ENCODE measurements at regions not wholly inside any gene's neighbourhood (a gene's known extent, or its start where the extent isn't known, plus 50 kb on each side); places are given as distances from the start of the nearest gene placed in this dataset.

GRCh38 chr14:97005934-97006333 is 208.8 kb downstream of the VRK1 start:
- TF ChIP-seq CTCF (IDR thresholded peaks at IDR 0.05; ENCODE audit: control extremely low read depth, extremely low read depth) = no peak
- Histone ChIP-seq H3K36me3 (ENCODE audit: control insufficient read depth in 4 of 4, insufficient read depth in 4 of 4, low read length in 4 of 4) (no peaks in the 10 kb centered on the region), H3K27ac (ENCODE audit: low read depth in 1 of 2, low read length in 1 of 2) (no peak overlapping the region), H3K9ac (ENCODE audit: insufficient read depth in 1 of 2, low read length in 2 of 2) (no peak overlapping the region), H3K4me3 (no peak overlapping the region), H3K4me1 (ENCODE audit: control insufficient read depth in 5 of 5, insufficient read depth in 5 of 5, low read length in 5 of 5) (no peaks in the 10 kb centered on the region), H3K27me3 (ENCODE audit: control insufficient read depth in 3 of 3, insufficient read depth in 3 of 3, low read length in 2 of 3) (peaks cover 0 to 4% (median 0%) of the 10 kb centered on the region in 3 donors), H3K9me3 (ENCODE audit: control insufficient read depth in 4 of 4, insufficient read depth in 3 of 4, low read length in 3 of 4) (peaks cover 0 to 4% (median 0%) of the 10 kb centered on the region in 4 donors)
- 86 to 90% methylated on average over 7 of the region's 7 CpGs for WGBS, 2 donors
- DNase-seq = no peak
- no peak for ATAC-seq (ENCODE audit: insufficient read depth, low FRiP score)

GRCh38 chr14:97010491-97011160 is 213.4 kb downstream of the VRK1 start:
- TF ChIP-seq CTCF (IDR thresholded peaks at IDR 0.05; ENCODE audit: control extremely low read depth, extremely low read depth) = no peak
- Histone ChIP-seq H3K4me3 (no peak overlapping the region), H3K9ac (ENCODE audit: insufficient read depth in 1 of 2, low read length in 2 of 2) (no peak overlapping the region), H3K36me3 (ENCODE audit: control insufficient read depth in 4 of 4, insufficient read depth in 4 of 4, low read length in 4 of 4) (no peaks in the 10 kb centered on the region), H3K9me3 (ENCODE audit: control insufficient read depth in 4 of 4, insufficient read depth in 3 of 4, low read length in 3 of 4) (peaks cover 0 to 4% (median 0%) of the 10 kb centered on the region in 4 donors), H3K27me3 (ENCODE audit: control insufficient read depth in 3 of 3, insufficient read depth in 3 of 3, low read length in 2 of 3) (peaks cover 0 to 4% (median 0%) of the 10 kb centered on the region in 3 donors), H3K4me1 (ENCODE audit: control insufficient read depth in 5 of 5, insufficient read depth in 5 of 5, low read length in 5 of 5) (no peaks in the 10 kb centered on the region), H3K27ac (ENCODE audit: low read depth in 1 of 2, low read length in 1 of 2) (no peak overlapping the region)
- no peak for DNase-seq
- ATAC-seq (ENCODE audit: insufficient read depth, low FRiP score) = no peak
- 59 to 65% methylated on average over 8 of the region's 8 CpGs for WGBS, 2 donors

GRCh38 chr14:97013878-97014277 is 216.7 kb downstream of the VRK1 start:
- ATAC-seq (ENCODE audit: insufficient read depth, low FRiP score) (no peak), DNase-seq (no peak)
- Histone ChIP-seq H3K4me3 (no peak overlapping the region), H3K9me3 (ENCODE audit: control insufficient read depth in 4 of 4, insufficient read depth in 3 of 4, low read length in 3 of 4) (peaks cover 0 to 10% (median 0%) of the 10 kb centered on the region in 4 donors), H3K27me3 (ENCODE audit: control insufficient read depth in 3 of 3, insufficient read depth in 3 of 3, low read length in 2 of 3) (no peaks in the 10 kb centered on the region), H3K27ac (ENCODE audit: low read depth in 1 of 2, low read length in 1 of 2) (no peak overlapping the region), H3K4me1 (ENCODE audit: control insufficient read depth in 5 of 5, insufficient read depth in 5 of 5, low read length in 5 of 5) (no peaks in the 10 kb centered on the region), H3K36me3 (ENCODE audit: control insufficient read depth in 4 of 4, insufficient read depth in 4 of 4, low read length in 4 of 4) (no peaks in the 10 kb centered on the region), H3K9ac (ENCODE audit: insufficient read depth in 1 of 2, low read length in 2 of 2) (no peak overlapping the region)
- no peak for TF ChIP-seq CTCF (IDR thresholded peaks at IDR 0.05; ENCODE audit: control extremely low read depth, extremely low read depth)
- WGBS, 2 donors = 87% methylated on average over 7 of the region's 7 CpGs

- ATAC-seq (ENCODE audit: insufficient read depth, low FRiP score) (no peak), DNase-seq (no peak)
- Histone ChIP-seq H3K4me1 (ENCODE audit: control insufficient read depth in 5 of 5, insufficient read depth in 5 of 5, low read length in 5 of 5) (no peaks in the 10 kb centered on the region), H3K4me3 (no peak overlapping the region), H3K9me3 (ENCODE audit: control insufficient read depth in 4 of 4, insufficient read depth in 3 of 4, low read length in 3 of 4) (peaks cover 0 to 14% (median 0%) of the 10 kb centered on the region in 4 donors), H3K27me3 (ENCODE audit: control insufficient read depth in 3 of 3, insufficient read depth in 3 of 3, low read length in 2 of 3) (peaks cover 0 to 5% (median 0%) of the 10 kb centered on the region in 3 donors), H3K9ac (ENCODE audit: insufficient read depth in 1 of 2, low read length in 2 of 2) (no peak overlapping the region), H3K36me3 (ENCODE audit: control insufficient read depth in 4 of 4, insufficient read depth in 4 of 4, low read length in 4 of 4) (no peaks in the 10 kb centered on the region), H3K27ac (ENCODE audit: low read depth in 1 of 2, low read length in 1 of 2) (no peak overlapping the region)
- no peak for TF ChIP-seq CTCF (IDR thresholded peaks at IDR 0.05; ENCODE audit: control extremely low read depth, extremely low read depth)
- 12 to 42% methylated on average over 4 of the region's 4 CpGs for WGBS, 2 donors
These were observed 223.8 kb downstream of the VRK1 start for GRCh38 chr14:97021001-97021400.

Measured in lung (tissue), 11 donors.